HG02759 (cell line): ENCODE measurements at regions not wholly inside any gene's neighbourhood (a gene's known extent, or its start where the extent isn't known, plus 50 kb on each side); places are given as distances from the start of the nearest gene placed in this dataset.
"Not testable (repeated sequence)": the region's sequence is repeated elsewhere in the genome, so short reads cannot be mapped to it uniquely, and the experiment has no call there.

Experiments
- ATAC-seq: cut with Tn5 transposase; IDR thresholded peaks from one replicate; pipeline ENCODE4 v1.9.1; 2021; ENCODE audit warnings: mild to moderate bottlenecking, moderate library complexity; ENCODE audit not compliant: unreplicated experiment

DNA sequence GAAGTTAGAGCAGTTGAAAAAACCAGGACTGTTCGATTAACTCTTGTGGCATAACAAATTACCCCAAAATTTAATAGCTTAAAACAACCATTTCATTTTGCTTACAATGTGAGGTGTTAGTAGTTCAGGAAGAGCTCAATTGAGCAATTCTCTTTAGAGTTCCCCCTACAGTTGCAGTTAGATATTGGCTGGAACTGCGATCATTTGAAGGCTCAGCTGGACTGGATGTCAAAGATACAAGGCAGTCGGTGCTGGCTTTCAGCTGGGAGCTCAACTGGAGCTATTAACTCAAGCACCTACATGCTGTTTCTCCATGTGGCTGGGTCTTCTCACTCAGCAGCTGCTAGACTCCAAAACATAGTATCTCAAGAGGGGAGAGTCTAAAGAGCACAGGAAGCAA is 96.0 kb upstream of the LOC128125822 start:
- ATAC-seq: no peak

GRCh38 chr6:63477422-63478040 is 94.7 kb upstream of the LOC128125822 start:
- no peak for ATAC-seq

DNA sequence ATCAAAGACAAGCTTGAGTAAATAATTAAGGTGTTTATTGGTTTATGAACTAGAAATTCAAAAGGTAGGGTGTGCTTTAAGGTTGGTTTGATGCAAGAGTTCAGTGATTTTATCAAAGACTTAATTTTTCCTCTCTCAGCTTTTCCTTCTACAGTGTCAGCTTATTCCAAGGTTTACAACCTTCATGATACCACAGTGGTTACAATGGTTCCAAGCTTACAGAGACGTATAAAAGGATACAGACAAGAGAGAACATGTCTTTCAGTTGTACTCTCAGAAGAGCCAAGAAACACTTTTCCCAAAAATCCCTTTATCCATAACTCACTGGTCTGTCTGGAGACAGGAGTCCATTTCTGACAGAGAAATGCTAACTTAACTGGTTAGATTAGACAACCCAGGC is 93.5 kb upstream of the LOC128125822 start:
- ATAC-seq: no peak

DNA sequence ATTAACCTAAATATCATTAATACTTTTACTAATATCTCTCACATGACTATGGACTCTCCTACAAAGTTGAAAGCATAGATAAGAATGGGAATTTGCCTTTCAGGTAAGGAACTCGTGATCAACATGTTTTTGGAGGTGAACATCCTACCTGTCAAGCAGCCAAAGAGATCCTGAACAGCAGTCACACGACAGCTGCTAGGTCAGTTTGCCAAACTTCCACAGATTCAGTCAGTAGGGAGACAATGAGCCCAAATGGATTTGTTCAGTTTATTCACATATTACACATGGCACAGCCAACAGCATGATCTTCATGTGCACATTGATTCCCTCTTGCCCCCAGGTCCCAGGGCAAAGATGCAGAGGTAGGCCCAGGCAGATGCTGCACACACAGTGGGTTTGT is 86.1 kb upstream of the LOC128125822 start:
- no peak for ATAC-seq

GRCh38 chr6:63487103-63487813 is 85.0 kb upstream of the LOC128125822 start:
- ATAC-seq: no peak

DNA sequence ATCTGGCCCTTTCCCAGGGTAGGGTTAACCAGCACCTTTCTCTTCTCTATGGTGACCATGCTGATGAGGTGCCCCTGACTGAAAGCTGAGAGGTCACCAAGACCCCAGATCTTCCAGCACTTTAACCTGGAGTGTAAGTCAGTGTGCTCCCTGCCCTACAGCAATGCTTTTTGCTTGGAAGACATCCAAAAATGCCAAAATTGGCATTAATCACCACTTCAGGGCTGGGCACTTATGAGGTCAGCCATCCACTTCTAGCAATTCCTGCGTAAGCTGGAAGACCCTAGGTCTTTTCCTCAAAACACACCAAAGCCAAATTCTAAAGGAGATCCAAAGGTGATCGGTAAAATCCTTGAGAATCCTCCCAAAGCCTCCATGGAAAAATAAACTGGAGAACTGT is 81.2 kb upstream of the LOC128125822 start:
- ATAC-seq: no peak

GRCh38 chr6:63492476-63492875 is 79.8 kb upstream of the LOC128125822 start:
- no peak for ATAC-seq

DNA sequence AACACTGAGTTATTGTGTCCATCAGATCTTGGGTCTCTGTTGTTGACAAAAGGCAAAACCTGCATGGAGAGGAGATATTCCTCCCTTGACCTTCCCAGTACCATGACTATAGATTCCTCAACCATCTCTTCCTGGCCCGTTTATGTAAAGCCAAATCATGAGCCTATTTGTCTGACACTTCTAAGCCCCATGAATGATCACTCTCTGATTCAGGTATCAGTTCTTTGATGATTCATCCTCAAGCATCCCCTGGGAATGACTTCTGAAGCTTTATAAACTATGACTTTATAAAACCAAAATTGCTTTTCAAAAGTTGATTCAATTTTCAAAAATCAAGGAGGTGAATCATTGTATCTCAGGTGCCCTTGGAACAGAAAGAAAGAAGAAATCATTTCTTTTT is 78.7 kb upstream of the LOC128125822 start:
- ATAC-seq: no peak

- no peak for ATAC-seq
Measured at GRCh38 chr6:63496361-63496804, 75.9 kb upstream of the LOC128125822 start.

GRCh38 chr6:63502156-63502555 is 70.1 kb upstream of the LOC128125822 start:
- ATAC-seq: no peak

GRCh38 chr6:63503199-63503598 is 69.1 kb upstream of the LOC128125822 start:
- no peak for ATAC-seq

GRCh38 chr6:63504777-63505384 is 67.4 kb upstream of the LOC128125822 start:
- ATAC-seq: peak; percentile 97

- no peak for ATAC-seq
Measured at GRCh38 chr6:63507096-63507495, 65.2 kb upstream of the LOC128125822 start.

GRCh38 chr6:63509652-63510352 is 62.5 kb upstream of the LOC128125822 start:
- ATAC-seq: no peak

- ATAC-seq: no peak
Measured at GRCh38 chr6:63510353-63510686, 62.0 kb upstream of the LOC128125822 start.

GRCh38 chr6:63510849-63511248 is 61.4 kb upstream of the LOC128125822 start:
- no peak for ATAC-seq

DNA sequence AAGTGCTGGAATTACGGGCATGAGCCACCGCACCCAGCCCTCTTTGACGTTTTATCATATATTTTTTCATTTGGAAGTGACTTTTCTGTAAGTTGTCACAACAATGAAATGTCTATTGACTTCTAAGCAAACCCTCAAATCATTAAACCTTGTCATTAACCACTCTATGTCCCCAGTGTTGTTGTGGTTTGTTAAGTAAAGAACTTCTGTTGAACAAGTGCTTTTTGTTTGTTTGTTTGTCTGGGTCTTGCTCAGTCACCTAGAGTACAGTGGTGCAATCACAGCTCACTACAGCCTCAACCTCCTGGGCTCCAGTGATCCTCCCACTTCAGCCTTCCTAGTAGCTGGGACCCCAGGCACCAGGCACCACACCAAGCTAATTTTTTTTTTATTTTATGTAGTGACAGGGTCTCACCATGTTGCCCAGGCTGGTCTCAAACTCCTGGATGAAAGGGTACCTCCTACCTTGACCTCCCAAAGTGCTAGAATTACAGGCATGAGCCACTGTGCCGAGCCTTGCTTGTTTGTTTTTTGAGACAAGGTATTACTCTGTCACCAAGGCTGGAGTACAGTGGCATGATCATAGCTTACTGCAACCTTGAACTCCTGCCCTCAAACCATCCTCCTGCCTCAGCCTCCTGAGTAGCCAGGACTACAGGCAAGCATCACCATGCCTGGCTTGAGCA is 57.6 kb upstream of the LOC128125822 start:
- ATAC-seq: no peak

DNA sequence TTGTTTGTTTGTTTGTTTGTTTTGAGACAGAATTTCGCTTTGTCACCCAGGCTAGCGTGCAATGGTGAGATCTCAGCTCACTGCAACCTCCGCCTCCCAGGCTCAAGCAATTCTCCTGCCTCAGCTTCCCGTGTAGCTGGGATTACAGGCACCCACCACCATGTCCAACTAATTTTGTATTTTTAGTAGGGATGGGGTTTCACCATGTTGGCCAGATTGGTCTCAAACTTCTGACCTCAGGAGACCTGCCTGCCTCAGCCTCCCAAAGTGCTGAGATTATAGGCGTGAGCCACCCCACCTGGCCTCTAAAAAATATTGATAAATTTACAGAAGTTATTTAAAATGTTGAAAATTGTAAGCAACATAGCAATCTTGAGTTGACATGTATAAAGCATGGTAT is 57.1 kb upstream of the LOC128125822 start:
- not testable (repeated sequence) for ATAC-seq

GRCh38 chr6:63516186-63516944 is 55.9 kb upstream of the LOC128125822 start:
- no peak for ATAC-seq

DNA sequence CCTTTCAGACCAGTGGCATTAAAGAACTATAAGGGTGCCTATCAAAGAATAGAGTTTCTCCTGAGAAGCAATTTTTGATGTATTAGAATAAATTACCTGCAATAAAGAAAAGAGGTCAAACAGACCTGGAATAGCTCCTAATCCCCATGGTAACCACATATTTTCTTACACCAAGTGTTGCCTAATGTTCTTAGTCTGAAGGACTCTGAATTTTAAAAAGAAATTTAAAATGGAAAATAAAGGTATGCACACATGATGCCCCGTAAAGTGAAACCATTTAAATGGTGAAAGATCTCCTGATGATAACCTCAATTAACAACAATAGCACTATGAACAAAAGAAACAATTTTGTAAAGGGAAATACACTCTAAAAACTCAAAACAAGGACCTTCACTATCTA is 55.1 kb upstream of the LOC128125822 start:
- ATAC-seq: no peak
